AG04449 (cell line): ENCODE measurements at regions not wholly inside any gene's neighbourhood (a gene's known extent, or its start where the extent isn't known, plus 50 kb on each side); places are given as distances from the start of the nearest gene placed in this dataset.

ENCODE experiments used
- CTCF ChIA-PET: fragments of 350-600 bp; formaldehyde crosslinking; extraction: SDS; loops from one replicate; lab custom pipeline; 2021; ENCODE audit warnings: antibody characterized with exemption; lab: Yijun Ruan, JAX
- POLR2A ChIA-PET: fragments of 400-600, 350-600 bp; formaldehyde crosslinking; extraction: SDS; loops from one replicate; lab custom pipeline; 2020; ENCODE audit warnings: antibody characterized with exemption, inconsistent platforms; lab: Yijun Ruan, JAX
- DNase-seq: peaks from one replicate; pipeline ENCODE4 v3.0.0-alpha.2; 2010; ENCODE audit warnings: low read depth, low spot score
- H3K4me3 ChIP-seq: 2 replicates; pipeline ENCODE4 v1.5.1; 2011; ENCODE audit warnings: low read depth, mild to moderate bottlenecking, control low read depth, low read length
- TF ChIP-seq, protein P1 (sequence below): IDR thresholded peaks from one replicate; pipeline ENCODE4 v1.5.1; 2011; ENCODE audit warnings: mild to moderate bottlenecking, moderate library complexity, low read length, control low read depth, inconsistent platforms; ENCODE audit not compliant: insufficient read depth; ENCODE audit errors: missing control alignments

DNA sequence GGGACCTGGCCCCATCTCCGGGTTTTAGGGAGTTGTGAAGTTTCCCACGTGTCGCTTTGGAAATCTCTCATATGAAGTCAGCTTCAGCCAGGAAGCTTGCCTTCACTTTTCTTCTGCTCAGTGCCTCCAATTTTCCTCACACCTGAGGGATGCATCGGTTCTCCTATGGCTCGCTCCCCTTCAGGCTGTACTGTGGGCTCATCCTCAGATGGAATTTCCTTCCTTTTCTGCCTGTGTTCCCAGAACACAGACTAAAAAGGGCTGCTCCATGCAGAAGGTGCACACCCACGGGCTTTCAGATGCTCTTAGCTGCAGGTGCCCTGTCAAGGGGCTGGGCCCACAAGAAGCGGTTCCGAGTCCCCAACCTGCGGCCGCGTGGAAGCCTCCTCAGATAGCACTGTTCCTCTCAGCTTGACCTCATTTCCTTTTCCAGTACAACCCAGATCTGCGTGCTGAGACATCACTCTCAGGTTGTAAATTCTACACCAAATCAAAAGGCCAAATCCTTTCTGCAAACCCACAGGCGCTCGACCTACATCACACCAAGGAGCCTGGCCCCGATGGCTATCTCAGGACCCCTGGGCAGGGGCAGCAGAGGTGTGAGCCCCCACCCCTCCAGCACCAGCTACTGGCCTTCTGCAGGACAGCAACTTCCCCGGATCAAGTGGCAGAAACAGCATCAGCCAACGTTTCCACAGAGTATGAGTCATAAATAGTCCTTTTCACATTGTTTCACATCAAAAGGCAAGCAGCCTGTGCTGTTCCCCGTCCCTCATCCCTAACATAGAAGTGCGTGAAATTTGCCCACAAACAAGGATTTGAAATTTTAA, 275.9 kb downstream of the ZNF536 start:
- no peak overlapping the region for H3K4me3 ChIP-seq
- TF ChIP-seq, protein P1, sequence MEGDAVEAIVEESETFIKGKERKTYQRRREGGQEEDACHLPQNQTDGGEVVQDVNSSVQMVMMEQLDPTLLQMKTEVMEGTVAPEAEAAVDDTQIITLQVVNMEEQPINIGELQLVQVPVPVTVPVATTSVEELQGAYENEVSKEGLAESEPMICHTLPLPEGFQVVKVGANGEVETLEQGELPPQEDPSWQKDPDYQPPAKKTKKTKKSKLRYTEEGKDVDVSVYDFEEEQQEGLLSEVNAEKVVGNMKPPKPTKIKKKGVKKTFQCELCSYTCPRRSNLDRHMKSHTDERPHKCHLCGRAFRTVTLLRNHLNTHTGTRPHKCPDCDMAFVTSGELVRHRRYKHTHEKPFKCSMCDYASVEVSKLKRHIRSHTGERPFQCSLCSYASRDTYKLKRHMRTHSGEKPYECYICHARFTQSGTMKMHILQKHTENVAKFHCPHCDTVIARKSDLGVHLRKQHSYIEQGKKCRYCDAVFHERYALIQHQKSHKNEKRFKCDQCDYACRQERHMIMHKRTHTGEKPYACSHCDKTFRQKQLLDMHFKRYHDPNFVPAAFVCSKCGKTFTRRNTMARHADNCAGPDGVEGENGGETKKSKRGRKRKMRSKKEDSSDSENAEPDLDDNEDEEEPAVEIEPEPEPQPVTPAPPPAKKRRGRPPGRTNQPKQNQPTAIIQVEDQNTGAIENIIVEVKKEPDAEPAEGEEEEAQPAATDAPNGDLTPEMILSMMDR = no peak
- DNase-seq = no peak
- ChIA-PET CTCF (interaction anchor here (1.4 to 2.6 kb wide), 4 partner anchors 19 to 920 kb away, joined by 3 to 10 read pairs (median 6); no protein-coding TSS in a partner anchor), POLR2A (no interaction called here)

DNA sequence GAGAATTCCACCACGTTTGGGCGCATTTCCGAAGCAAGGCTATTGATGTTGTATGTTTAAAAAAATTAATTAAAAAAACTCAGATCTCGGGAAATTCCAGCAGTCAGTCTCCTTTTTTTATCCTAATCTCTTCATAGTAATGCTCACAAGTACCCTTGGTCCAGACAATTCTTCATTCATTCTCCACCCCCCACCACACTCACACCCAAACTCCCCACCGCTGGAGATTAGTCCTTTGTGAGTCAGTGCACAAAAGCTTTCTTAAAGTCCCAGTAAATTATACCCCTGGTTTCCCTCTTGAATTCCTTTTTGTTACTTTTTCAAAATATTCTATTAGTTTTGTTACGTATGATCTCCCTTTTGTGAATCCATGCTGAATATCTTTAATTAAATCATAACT, 274.6 kb downstream of the ZNF536 start:
- TF ChIP-seq, protein P1 = no peak

DNA sequence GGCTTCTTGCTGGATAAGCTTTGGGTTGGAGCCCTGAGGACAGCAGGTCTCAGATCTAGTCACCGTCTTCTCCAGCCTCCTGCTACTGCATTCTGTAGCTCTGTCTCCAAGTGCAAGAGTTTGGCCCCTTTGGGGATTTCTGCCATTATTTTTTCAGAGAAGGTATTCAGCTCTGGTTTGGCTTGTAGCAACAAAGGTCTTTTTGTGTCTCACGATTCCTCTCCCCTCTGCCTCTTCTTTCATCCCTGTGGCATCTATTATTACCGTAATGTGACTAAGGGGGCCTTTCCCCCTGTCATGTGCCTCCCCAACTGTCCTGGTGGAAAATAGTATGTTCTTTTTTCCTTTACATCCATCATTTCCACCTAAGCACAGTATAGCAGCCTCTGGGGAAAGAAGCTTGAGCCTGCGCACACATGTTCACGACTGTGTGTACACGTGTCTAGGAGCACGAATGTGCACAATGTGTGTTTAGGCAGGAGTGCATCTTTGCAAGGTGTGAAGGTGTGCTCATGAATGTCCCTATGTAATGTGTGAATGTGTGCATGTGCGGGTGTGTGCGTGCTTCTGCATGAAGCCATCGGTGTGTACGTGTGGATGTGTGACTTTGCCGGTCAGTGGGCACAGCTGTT, 273.9 kb downstream of the ZNF536 start:
- DNase-seq = no peak
- H3K4me3 ChIP-seq = no peak overlapping the region
- POLR2A ChIA-PET = interaction anchor here (0.6 kb wide), 1 partner anchor 931 kb away, joined by 3 read pairs; the partner anchor contains the start of gene C19orf12
- CTCF ChIA-PET = interaction anchor here (0.6 to 1.0 kb wide), 2 partner anchors 886 to 916 kb away, joined by 3 to 4 read pairs; no protein-coding TSS in a partner anchor
- TF ChIP-seq, protein P1 = no peak

More for the DNA sequence above, 274.6 kb downstream of the ZNF536 start:
- POLR2A ChIA-PET = no interaction called here
- DNase-seq = no peak
- CTCF ChIA-PET = interaction anchor here (0.6 to 1.0 kb wide), 2 partner anchors 887 to 917 kb away, joined by 3 to 4 read pairs; no protein-coding TSS in a partner anchor
- no peak overlapping the region for H3K4me3 ChIP-seq

DNA sequence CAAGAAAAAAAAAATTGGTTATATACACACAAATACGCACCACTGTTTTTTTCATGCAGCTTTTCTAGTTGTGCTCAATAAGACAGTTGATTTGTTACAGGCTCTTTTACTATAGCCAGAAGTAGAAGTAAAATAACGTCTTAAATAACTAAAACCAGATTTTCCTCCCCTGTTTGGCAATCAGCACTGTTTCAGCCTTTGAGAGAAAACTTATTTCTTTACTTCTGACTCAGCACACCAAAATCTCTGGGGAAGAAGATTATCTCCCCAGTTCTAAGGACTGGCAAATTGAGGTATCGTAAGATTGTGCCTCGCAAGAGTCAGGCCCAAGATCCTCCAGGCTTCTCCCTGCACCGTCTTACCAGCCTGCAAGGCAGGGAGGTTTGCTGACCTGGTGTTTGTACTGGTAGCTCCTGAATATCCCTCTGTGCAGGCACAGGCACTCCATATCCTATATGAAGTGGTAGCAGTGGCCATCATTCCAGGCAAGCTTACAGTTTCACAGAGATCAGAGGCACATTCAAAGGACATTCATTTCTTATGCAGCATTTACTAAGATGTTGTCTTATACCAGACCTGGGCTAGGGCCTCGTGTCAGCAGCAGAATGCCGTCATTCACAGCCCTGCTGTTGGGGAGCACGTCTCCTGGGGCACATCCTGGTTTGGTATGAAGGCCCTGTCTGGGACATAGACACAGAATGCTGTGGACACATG, 268.2 kb downstream of the ZNF536 start:
- CTCF ChIA-PET = no interaction called here
- TF ChIP-seq, protein P1 = no peak

DNA sequence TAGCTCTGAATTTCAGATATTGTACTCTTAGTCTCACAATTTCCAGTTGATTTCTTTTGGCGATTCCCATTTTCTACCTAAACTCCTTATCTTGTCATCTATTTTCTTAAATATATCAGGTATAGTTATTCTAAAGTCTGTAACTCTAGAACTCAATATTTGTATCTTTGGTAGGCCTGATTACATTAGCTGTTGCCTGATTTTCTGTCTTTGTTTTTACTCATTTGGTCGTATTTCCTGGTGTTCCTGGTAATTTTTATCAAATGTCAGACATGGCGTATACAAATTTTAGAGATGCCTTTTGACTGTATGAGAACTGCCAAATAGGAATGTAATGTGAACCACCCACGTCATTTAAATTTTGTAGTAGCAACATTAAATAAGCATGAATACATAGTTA, 266.7 kb downstream of the ZNF536 start:
- CTCF ChIA-PET = no interaction called here
- no peak overlapping the region for H3K4me3 ChIP-seq
- no peak for DNase-seq
- POLR2A ChIA-PET = no interaction called here
- TF ChIP-seq, protein P1 = no peak

More for the DNA sequence above, 268.2 kb downstream of the ZNF536 start:
- POLR2A ChIA-PET = no interaction called here
- DNase-seq = no peak
- H3K4me3 ChIP-seq = no peak overlapping the region
